Cardiac muscle cell (in vitro differentiated cells and primary cell): ENCODE measurements at regions not wholly inside any gene's neighbourhood (a gene's known extent, or its start where the extent isn't known, plus 50 kb on each side); places are given as distances from the start of the nearest gene placed in this dataset.
A peak's percentile ranks its signal among the peaks of the same experiment; 100 is the strongest.

Experiments used
- DNase-seq, 2 donors: peaks; one replicate each; pipeline versions ENCODE4 v3.0.0 to v3.0.0-alpha.2; 2010 to 2017; ENCODE audit warnings: low read depth in 1 of 2, low spot score in 1 of 2
- H3K27ac ChIP-seq: fragments of 200-600 bp; sonication (generic); 2 replicates; pipeline ENCODE4 v1.5.1; 2016
- H3K27me3 ChIP-seq: fragments of 200-600 bp; sonication (generic); 2 replicates; pipeline ENCODE4 v1.6.0; 2016; ENCODE audit warnings: control low read depth
- H3K36me3 ChIP-seq: fragments of 200-600 bp; sonication (generic); 2 replicates; pipeline ENCODE4 v1.5.1; 2016; ENCODE audit warnings: control low read depth
- H3K4me1 ChIP-seq: fragments of 200-600 bp; sonication (generic); 2 replicates; pipeline ENCODE4 v1.8.1; 2017; ENCODE audit warnings: low read depth, mild to moderate bottlenecking, mixed run types
- H3K4me3 ChIP-seq: fragments of 200-600 bp; sonication (generic); 2 replicates; pipeline ENCODE4 v1.5.1; 2016; ENCODE audit warnings: mild to moderate bottlenecking
- H3K9me3 ChIP-seq: fragments of 200-600 bp; sonication (generic); 2 replicates; pipeline ENCODE4 v1.5.1; 2017; ENCODE audit warnings: low read depth, mild to moderate bottlenecking, control low read depth
- CTCF ChIP-seq: IDR thresholded peaks from 2 replicates; pipeline ENCODE4 v1.5.1; 2012; ENCODE audit warnings: low read depth, mild to moderate bottlenecking, low read length

GRCh38 chr7:340979-341694 lies 51.2 kb downstream of the FOXL3 start:
- Histone ChIP-seq H3K4me3 (no peak overlapping the region), H3K27me3 (no peaks in the 10 kb centered on the region)
- TF ChIP-seq CTCF = no peak

GRCh38 chr7:341841-342638 lies 52.1 kb downstream of the FOXL3 start:
- TF ChIP-seq CTCF = no peak
- H3K36me3 ChIP-seq = no peaks in the 10 kb centered on the region
- no peaks in the 10 kb centered on the region for H3K9me3 ChIP-seq
- no peak for DNase-seq
- H3K27ac ChIP-seq = peak overlapping the region; percentile 79
- no peak overlapping the region for H3K4me3 ChIP-seq
- H3K4me1 ChIP-seq = peaks cover 16% of the 10 kb centered on the region
- H3K27me3 ChIP-seq = no peaks in the 10 kb centered on the region

More at GRCh38 chr7:340979-341694, 51.2 kb downstream of the FOXL3 start:
- Histone ChIP-seq H3K27ac (no peak overlapping the region), H3K36me3 (no peaks in the 10 kb centered on the region), H3K4me1 (peaks cover 16% of the 10 kb centered on the region), H3K9me3 (no peaks in the 10 kb centered on the region)
- DNase-seq = no peak

- no peaks in the 10 kb centered on the region for H3K9me3 ChIP-seq
- H3K4me1 ChIP-seq = peaks cover 16% of the 10 kb centered on the region
- TF ChIP-seq CTCF = no peak
- no peak for DNase-seq
- no peaks in the 10 kb centered on the region for H3K27me3 ChIP-seq
- H3K27ac ChIP-seq = peak overlapping the region; percentile 79
- no peaks in the 10 kb centered on the region for H3K36me3 ChIP-seq
- H3K4me3 ChIP-seq = no peak overlapping the region
These were observed 52.8 kb downstream of the FOXL3 start for GRCh38 chr7:342681-343216.

GRCh38 chr7:343227-343822 lies 53.4 kb downstream of the FOXL3 start:
- Histone ChIP-seq H3K27me3 (no peaks in the 10 kb centered on the region), H3K4me1 (peaks cover 16% of the 10 kb centered on the region), H3K4me3 (no peak overlapping the region), H3K36me3 (no peaks in the 10 kb centered on the region), H3K27ac (peak overlapping the region; percentile 79), H3K9me3 (no peaks in the 10 kb centered on the region)
- TF ChIP-seq CTCF = no peak
- DNase-seq = peak in 1 of 2 donors; percentile 60

- DNase-seq = no peak
- TF ChIP-seq CTCF = no peak
- Histone ChIP-seq H3K4me1 (peaks cover 16% of the 10 kb centered on the region), H3K9me3 (no peaks in the 10 kb centered on the region), H3K36me3 (no peaks in the 10 kb centered on the region), H3K27me3 (no peaks in the 10 kb centered on the region), H3K4me3 (no peak overlapping the region), H3K27ac (peak overlapping the region; percentile 79)
These were observed 54.1 kb downstream of the FOXL3 start for GRCh38 chr7:343864-344607.
